A549 (cell line): ENCODE measurements at regions not wholly inside any gene's neighbourhood (a gene's known extent, or its start where the extent isn't known, plus 50 kb on each side); places are given as distances from the start of the nearest gene placed in this dataset.
A peak's percentile ranks its signal among the peaks of the same experiment; 100 is the strongest.

ENCODE experiments used
- ATAC-seq, 2 experiments: fragments of 200-7000 bp in 1 of 2; fragments of >200 bp in 1 of 2; cut with Nextera tagmentation in 1 of 2; cut with Tn5 transposase in 1 of 2; 3 replicates each; pipeline versions ENCODE4 v1.8.0 to v1.9.1; 2018 to 2020; ENCODE audit warnings: mild to moderate bottlenecking in 1 of 2, moderate library complexity in 1 of 2
- CTCF ChIA-PET: fragments of 300-600 bp; sonication (Branson Sonifier 250); formaldehyde crosslinking; extraction: SDS; loops from one replicate; lab custom pipeline; 2021; ENCODE audit warnings: antibody characterized with exemption, inconsistent platforms; lab: Yijun Ruan, JAX
- POLR2A ChIA-PET: fragments of 350-600 bp; formaldehyde crosslinking; extraction: SDS; loops from one replicate; lab custom pipeline; 2021; ENCODE audit warnings: antibody characterized with exemption, inconsistent platforms; lab: Yijun Ruan, JAX
- DNase-seq, 2 experiments: peaks; one replicate each; pipeline versions ENCODE4 v3.0.0 to v3.0.0-alpha.2; 2011 to 2016; ENCODE audit warnings: low read depth in 1 of 2, low spot score in 1 of 2
- FAIRE-seq: peaks from 2 replicates; lab custom pipeline; 2011; peaks lifted over from hg19 to GRCh38; lab: Jason Lieb, UNC
- H3K27ac ChIP-seq, 2 experiments: fragments of >200 bp; sonication (Bioruptor Twin); formaldehyde crosslinking; 3 replicates each; pipeline ENCODE4 v1.5.1; 2016 to 2017
- H3K4me1 ChIP-seq: fragments of >200 bp; sonication (Bioruptor Twin); formaldehyde crosslinking; 3 replicates; pipeline ENCODE4 v1.6.1; 2016
- H3K4me2 ChIP-seq: fragments of >200 bp; sonication (Bioruptor Twin); formaldehyde crosslinking; 3 replicates; pipeline ENCODE4 v1.6.1; 2016
- H3K4me3 ChIP-seq: fragments of >200 bp; sonication (Bioruptor Twin); formaldehyde crosslinking; 3 replicates; pipeline ENCODE4 v1.5.1; 2016
- H3K9me3 ChIP-seq: fragments of >200 bp; sonication (Bioruptor Twin); formaldehyde crosslinking; 3 replicates; pipeline ENCODE4 v1.6.1; 2016
- BCL3 ChIP-seq: fragments of >200 bp; sonication (Bioruptor Twin); formaldehyde crosslinking; IDR thresholded peaks from 3 replicates; pipeline ENCODE4 v1.6.1; 2016
- BHLHE40 ChIP-seq: IDR thresholded peaks from 2 replicates; pipeline ENCODE4 v1.6.1; 2012; ENCODE audit warnings: low read depth, low read length, inconsistent platforms
- CBX2 ChIP-seq: fragments of 200-600 bp; sonication (generic); IDR thresholded peaks from 2 replicates; pipeline ENCODE4 v1.6.1; 2016; ENCODE audit warnings: low read depth, mild to moderate bottlenecking, borderline replicate concordance
- CHD4 ChIP-seq: fragments of 200-600 bp; sonication (generic); IDR thresholded peaks from 2 replicates; pipeline ENCODE4 v1.6.1; 2016; ENCODE audit warnings: antibody characterized with exemption, mild to moderate bottlenecking, borderline replicate concordance
- EHMT2 ChIP-seq: fragments of 200-600 bp; sonication (generic); IDR thresholded peaks from 2 replicates; pipeline ENCODE4 v1.6.1; 2016; ENCODE audit warnings: antibody characterized with exemption, low read depth, mild to moderate bottlenecking, moderate library complexity
- ELK1 ChIP-seq: fragments of 150-350 bp; IDR thresholded peaks from 2 replicates; pipeline ENCODE4 v1.6.1; 2014; ENCODE audit warnings: low read depth, mild to moderate bottlenecking, low read length
- EP300 ChIP-seq, 2 experiments: fragments of >200 bp; sonication (Bioruptor Twin); formaldehyde crosslinking; IDR thresholded peaks; 2 replicates in 1 of 2; 3 replicates in 1 of 2; pipeline ENCODE4 v1.6.1; 2016 to 2017
- ESRRA ChIP-seq: fragments of 150-350 bp; IDR thresholded peaks from 2 replicates; pipeline ENCODE4 v1.6.1; 2014; ENCODE audit warnings: mild to moderate bottlenecking, low read length, borderline replicate concordance
- GATA3 ChIP-seq: IDR thresholded peaks from 2 replicates; pipeline ENCODE4 v1.6.1; 2012; ENCODE audit warnings: borderline replicate concordance
- HDAC2 ChIP-seq: fragments of 200-600 bp; sonication (generic); IDR thresholded peaks from 2 replicates; pipeline ENCODE4 v1.6.1; 2016
- HES2 ChIP-seq: fragments of >200 bp; sonication (Bioruptor Twin); formaldehyde crosslinking; IDR thresholded peaks from 2 replicates; pipeline ENCODE4 v1.6.1; 2016
- HOXB13 ChIP-seq: fragments of 250-450 bp; sonication (Bioruptor Pico); IDR thresholded peaks from 2 replicates; pipeline ENCODE4 v1.5.0; 2020; ENCODE audit warnings: low read depth, mild to moderate bottlenecking, moderate library complexity
- KDM1A ChIP-seq: fragments of 200-600 bp; sonication (generic); IDR thresholded peaks from 2 replicates; pipeline ENCODE4 v1.6.1; 2016; ENCODE audit warnings: low read depth, mild to moderate bottlenecking
- MAFK ChIP-seq: fragments of 450-650 bp; IDR thresholded peaks from 2 replicates; pipeline ENCODE4 v1.6.1; 2014; ENCODE audit not compliant: partially characterized antibody
- MAX ChIP-seq: IDR thresholded peaks from 2 replicates; pipeline ENCODE4 v1.6.1; 2012
- MYC ChIP-seq: IDR thresholded peaks from 2 replicates; pipeline ENCODE4 v1.6.1; 2012; ENCODE audit warnings: mild to moderate bottlenecking, inconsistent platforms, low read length, improper control_type of control experiment, borderline replicate concordance
- NFE2L2 ChIP-seq: fragments of 150-350 bp; conservative IDR thresholded peaks from 2 replicates; pipeline ENCODE4 v1.6.1; 2014; ENCODE audit warnings: low read length
- NPAS2 ChIP-seq: fragments of 250-450 bp; sonication (Bioruptor Pico); IDR thresholded peaks from 2 replicates; pipeline ENCODE4 v1.8.0; 2022; ENCODE audit warnings: mild to moderate bottlenecking, moderate library complexity, borderline replicate concordance
- NR3C1 ChIP-seq: fragments of >200 bp; sonication (Bioruptor Twin); formaldehyde crosslinking; IDR thresholded peaks from 3 replicates; pipeline ENCODE4 v1.6.1; 2017
- POLR2AphosphoS2 ChIP-seq: conservative IDR thresholded peaks from 2 replicates; pipeline ENCODE4 v1.6.1; 2012; ENCODE audit warnings: low read length, improper control_type of control experiment, inconsistent platforms
- RAD21 ChIP-seq, 2 experiments: fragments of >200 bp in 1 of 2; sonication (Bioruptor Twin) in 1 of 2; formaldehyde crosslinking in 1 of 2; IDR thresholded peaks in 1 of 2; conservative IDR thresholded peaks in 1 of 2; 2 replicates in 1 of 2; 3 replicates in 1 of 2; pipeline ENCODE4 v1.6.1; 2012 to 2018; ENCODE audit warnings: inconsistent platforms in 1 of 2
- RARB ChIP-seq: fragments of 250-450 bp; sonication (Bioruptor Pico); IDR thresholded peaks from 2 replicates; pipeline ENCODE4 v1.8.0; 2021; ENCODE audit warnings: mild to moderate bottlenecking, moderate library complexity
- SMC3 ChIP-seq: fragments of >200 bp; sonication (Bioruptor Twin); formaldehyde crosslinking; IDR thresholded peaks from 3 replicates; pipeline ENCODE4 v1.6.1; 2018; ENCODE audit warnings: inconsistent platforms
- SREBF2 ChIP-seq: fragments of 450-650 bp; IDR thresholded peaks from 2 replicates; pipeline ENCODE4 v1.6.1; 2014; ENCODE audit warnings: mild to moderate bottlenecking, moderate library complexity
- TP53 ChIP-seq: fragments of 250-450 bp; sonication (Bioruptor Pico); IDR thresholded peaks from 2 replicates; pipeline ENCODE4 v1.5.0; 2021; ENCODE audit warnings: mild to moderate bottlenecking, moderate library complexity
- ZFP36 ChIP-seq: fragments of 450-650 bp; IDR thresholded peaks from 2 replicates; pipeline ENCODE4 v1.6.1; 2014; ENCODE audit warnings: borderline replicate concordance; ENCODE audit not compliant: partially characterized antibody
- WGBS: methylation state at CpG from one replicate; pipeline ENCODE4 v1.1.6; 2017; ENCODE audit errors: missing lambda C conversion rate; 5-methylcytosine and 5-hydroxymethylcytosine counted together

GRCh38 chr5:124044613-124045012, 532.6 kb downstream of the CSNK1G3 start:
- H3K4me2 ChIP-seq, result no peak overlapping the region
- no peak for ATAC-seq
- no peak overlapping the region for H3K27ac ChIP-seq
- DNase-seq, result no peak
- H3K4me3 ChIP-seq, result no peak overlapping the region
- POLR2A ChIA-PET, result no interaction called here
- no peak for FAIRE-seq
- WGBS, result 2% methylated on average over 2 of the region's 2 CpGs
- TF ChIP-seq CHD4 (no peak), MAFK (no peak), EHMT2 (no peak), CBX2 (no peak), BHLHE40 (no peak), MAX (no peak), EP300 (IDR thresholded peaks at IDR 0.05) (no peak), NFE2L2 (no peak), ELK1 (no peak), RAD21 (conservative IDR thresholded peaks at IDR 0.05 in 1 of 2, IDR thresholded peaks at IDR 0.05 in 1 of 2) (no peak)
- CTCF ChIA-PET, result interaction anchor here (0.9 kb wide), 1 partner anchor 12 kb away, joined by 3 read pairs; no protein-coding TSS in a partner anchor
- no peaks in the 10 kb centered on the region for H3K4me1 ChIP-seq
- H3K9me3 ChIP-seq, result no peaks in the 10 kb centered on the region; the same call in 2 of the 3 replicates

- FAIRE-seq (no peak), DNase-seq (peak; percentile 7 to 52), ATAC-seq (peak; percentile 54 to 81; a peak in 4 of 6 replicates)
- ChIA-PET POLR2A (no interaction called here), CTCF (no interaction called here)
- Histone ChIP-seq H3K4me2 (no peak overlapping the region), H3K27ac (no peak overlapping the region), H3K9me3 (no peaks in the 10 kb centered on the region; the same call in 2 of the 3 replicates), H3K4me3 (no peak overlapping the region), H3K4me1 (no peaks in the 10 kb centered on the region)
- no peak for TF ChIP-seq POLR2AphosphoS2
- no peak for TF ChIP-seq SMC3
- no peak for TF ChIP-seq HDAC2
- TF ChIP-seq ESRRA, result no peak
- TF ChIP-seq NR3C1, result no peak
- TF ChIP-seq BHLHE40, result no peak
- no peak for TF ChIP-seq ZFP36
- TF ChIP-seq NPAS2 (CRISPR knock-in tag), result no peak
- no peak for TF ChIP-seq MYC
- 75% methylated on average over 1 of the region's 1 CpG for WGBS
These were observed 531.5 kb downstream of the CSNK1G3 start for GRCh38 chr5:124043456-124043855.

GRCh38 chr5:124040799-124041198, 528.8 kb downstream of the CSNK1G3 start:
- no peak for DNase-seq
- Histone ChIP-seq H3K27ac (no peak overlapping the region), H3K9me3 (no peaks in the 10 kb centered on the region; the same call in 2 of the 3 replicates), H3K4me1 (no peaks in the 10 kb centered on the region), H3K4me3 (no peak overlapping the region), H3K4me2 (no peak overlapping the region)
- CTCF ChIA-PET, result no interaction called here
- POLR2A ChIA-PET, result no interaction called here
- TF ChIP-seq HOXB13 (CRISPR knock-in tag) (no peak), TP53 (CRISPR knock-in tag) (no peak), HDAC2 (no peak), MAFK (no peak), RARB (CRISPR knock-in tag) (no peak), ZFP36 (no peak), RAD21 (conservative IDR thresholded peaks at IDR 0.05 in 1 of 2, IDR thresholded peaks at IDR 0.05 in 1 of 2) (no peak), HES2 (no peak), NFE2L2 (no peak), CBX2 (no peak), SREBF2 (no peak), KDM1A (no peak), BCL3 (no peak), GATA3 (no peak)
- FAIRE-seq, result no peak
- no peak for ATAC-seq
- 50% methylated on average over 3 of the region's 3 CpGs for WGBS
